Calu3 (cell line): ENCODE measurements at regions not wholly inside any gene's neighbourhood (a gene's known extent, or its start where the extent isn't known, plus 50 kb on each side); places are given as distances from the start of the nearest gene placed in this dataset.

Source experiments
- BruUV-seq: library from RNA; stranded (reverse); fragments of 400-500 nt; replicated peaks from 2 replicates; lab custom pipeline; 2021; lab: Mats Ljungman, UMichigan
- CTCF ChIA-PET: fragments of 300-600 bp; sonication (Branson Sonifier 250); formaldehyde crosslinking; loops from one replicate; lab custom pipeline; 2022; ENCODE audit warnings: antibody characterized with exemption; lab: Charles Lee
- DNase-seq: peaks from one replicate; pipeline ENCODE4 v3.0.0; 2022
- H3K27ac Mint-ChIP-seq: one replicate; pipeline ENCODE4 v1.8.0; 2022; ENCODE audit warnings: mixed read lengths; ENCODE audit not compliant: unreplicated experiment
- H3K27me3 Mint-ChIP-seq: one replicate; pipeline ENCODE4 v1.8.0; 2022; ENCODE audit warnings: mixed read lengths; ENCODE audit not compliant: unreplicated experiment
- H3K36me3 Mint-ChIP-seq: one replicate; pipeline ENCODE4 v1.8.0; 2022; ENCODE audit warnings: mild to moderate bottlenecking, moderate library complexity, mixed read lengths; ENCODE audit not compliant: insufficient read depth, unreplicated experiment
- H3K4me1 Mint-ChIP-seq: one replicate; pipeline ENCODE4 v1.8.0; 2022; ENCODE audit warnings: mild to moderate bottlenecking, low read depth, mixed read lengths; ENCODE audit not compliant: unreplicated experiment
- H3K4me3 Mint-ChIP-seq: one replicate; pipeline ENCODE4 v1.8.0; 2022; ENCODE audit warnings: mild to moderate bottlenecking, low read depth, moderate library complexity, mixed read lengths; ENCODE audit not compliant: unreplicated experiment
- H3K9me3 Mint-ChIP-seq: one replicate; pipeline ENCODE4 v1.8.0; 2022; ENCODE audit warnings: low read depth, mixed read lengths; ENCODE audit not compliant: unreplicated experiment
- intact Hi-C: fragments of 100-400 bp; cut with micrococcal nuclease; formaldehyde crosslinking; loops from one replicate; pipeline ENCODE4 v1.10.0; 2022; ENCODE audit not compliant: unreplicated experiment
- TF ChIP-seq, protein P1 (sequence below): fragments of 200-600 bp; IDR thresholded peaks from one replicate; pipeline ENCODE4 v1.8.0; 2022; ENCODE audit warnings: antibody characterized with exemption; ENCODE audit not compliant: unreplicated experiment

DNA sequence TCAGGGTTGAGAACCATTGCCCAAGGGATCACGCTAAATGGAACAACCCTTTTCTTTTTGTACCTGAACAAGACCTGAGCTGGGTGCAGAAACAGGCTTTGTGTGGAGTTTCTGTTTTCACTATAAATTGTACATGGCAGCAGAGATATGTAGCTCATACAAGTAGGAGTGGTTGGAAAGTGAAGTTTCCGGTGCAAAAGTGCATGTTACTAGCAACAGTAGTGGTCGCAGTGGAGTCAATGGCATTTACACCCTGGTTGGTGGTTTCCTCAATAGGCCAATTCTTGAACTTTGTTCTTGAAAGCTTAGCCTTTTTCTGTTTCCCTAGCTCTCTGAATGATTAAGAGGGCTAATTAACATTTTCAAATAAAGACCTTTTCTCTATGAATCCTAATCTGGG, 170.7 kb downstream of the NEBL start:
- Mint-ChIP-seq H3K27me3 (no peaks in the 10 kb centered on the region), H3K27ac (no peak overlapping the region), H3K9me3 (peaks cover 2% of the 10 kb centered on the region), H3K4me3 (no peak overlapping the region), H3K36me3 (no peaks in the 10 kb centered on the region), H3K4me1 (no peaks in the 10 kb centered on the region)
- no peak for DNase-seq
- TF ChIP-seq, protein P1, sequence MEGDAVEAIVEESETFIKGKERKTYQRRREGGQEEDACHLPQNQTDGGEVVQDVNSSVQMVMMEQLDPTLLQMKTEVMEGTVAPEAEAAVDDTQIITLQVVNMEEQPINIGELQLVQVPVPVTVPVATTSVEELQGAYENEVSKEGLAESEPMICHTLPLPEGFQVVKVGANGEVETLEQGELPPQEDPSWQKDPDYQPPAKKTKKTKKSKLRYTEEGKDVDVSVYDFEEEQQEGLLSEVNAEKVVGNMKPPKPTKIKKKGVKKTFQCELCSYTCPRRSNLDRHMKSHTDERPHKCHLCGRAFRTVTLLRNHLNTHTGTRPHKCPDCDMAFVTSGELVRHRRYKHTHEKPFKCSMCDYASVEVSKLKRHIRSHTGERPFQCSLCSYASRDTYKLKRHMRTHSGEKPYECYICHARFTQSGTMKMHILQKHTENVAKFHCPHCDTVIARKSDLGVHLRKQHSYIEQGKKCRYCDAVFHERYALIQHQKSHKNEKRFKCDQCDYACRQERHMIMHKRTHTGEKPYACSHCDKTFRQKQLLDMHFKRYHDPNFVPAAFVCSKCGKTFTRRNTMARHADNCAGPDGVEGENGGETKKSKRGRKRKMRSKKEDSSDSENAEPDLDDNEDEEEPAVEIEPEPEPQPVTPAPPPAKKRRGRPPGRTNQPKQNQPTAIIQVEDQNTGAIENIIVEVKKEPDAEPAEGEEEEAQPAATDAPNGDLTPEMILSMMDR = no peak
- BruUV-seq = no TSS peak
- CTCF ChIA-PET = no interaction called here
- intact Hi-C loops = no loop called here

DNA sequence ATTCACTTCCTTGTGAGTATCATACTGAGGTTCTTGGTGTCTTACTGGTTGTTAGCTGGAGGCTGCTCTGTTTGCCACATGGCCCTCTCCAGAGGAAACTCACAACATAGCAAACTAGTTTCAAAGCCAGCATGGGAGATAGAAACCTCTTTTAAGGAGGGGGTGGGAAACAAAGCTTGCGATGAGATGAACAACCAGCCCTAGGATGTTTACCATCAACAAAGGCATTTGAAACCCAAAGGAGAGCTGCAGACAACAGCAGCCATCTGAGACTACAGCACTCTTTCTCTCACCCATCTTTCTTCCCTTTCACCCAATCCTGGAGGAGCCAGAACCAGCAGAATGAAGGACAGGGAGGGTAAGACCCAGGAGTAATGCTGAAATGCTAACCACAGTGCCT, 182.1 kb downstream of the NEBL start:
- no TSS peak for BruUV-seq
- H3K27me3 Mint-ChIP-seq = no peaks in the 10 kb centered on the region
- intact Hi-C loops = no loop called here
- no peak overlapping the region for H3K27ac Mint-ChIP-seq
- H3K4me1 Mint-ChIP-seq = no peaks in the 10 kb centered on the region
- DNase-seq = no peak
- TF ChIP-seq, protein P1 = no peak
- peaks cover 9% of the 10 kb centered on the region for H3K9me3 Mint-ChIP-seq
- H3K4me3 Mint-ChIP-seq = no peak overlapping the region
- CTCF ChIA-PET = no interaction called here
- no peaks in the 10 kb centered on the region for H3K36me3 Mint-ChIP-seq

DNA sequence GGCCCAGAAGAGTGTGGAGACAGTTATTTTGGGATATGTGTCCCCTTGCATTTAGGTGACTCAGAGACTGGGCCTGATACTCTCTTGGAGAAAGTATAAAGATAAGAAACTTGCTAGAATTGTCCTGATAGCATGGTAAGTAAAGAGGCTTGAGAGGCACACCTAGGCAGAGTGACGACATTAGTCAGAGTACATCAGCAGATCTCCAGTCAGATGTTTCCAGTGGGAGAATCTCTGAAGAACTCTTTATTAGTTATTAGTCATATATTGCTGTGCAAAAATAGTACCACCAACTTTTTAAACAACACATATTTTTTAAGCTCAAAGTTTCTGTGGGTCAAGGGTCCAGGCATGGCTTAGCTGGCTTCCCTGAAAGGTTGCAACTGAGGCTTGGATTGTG, 182.6 kb downstream of the NEBL start:
- H3K9me3 Mint-ChIP-seq = peaks cover 9% of the 10 kb centered on the region
- no peak for DNase-seq
- H3K36me3 Mint-ChIP-seq = no peaks in the 10 kb centered on the region
- TF ChIP-seq, protein P1 = no peak
- H3K4me3 Mint-ChIP-seq = no peak overlapping the region
- H3K4me1 Mint-ChIP-seq = no peaks in the 10 kb centered on the region
- CTCF ChIA-PET = no interaction called here
- no peak overlapping the region for H3K27ac Mint-ChIP-seq
- BruUV-seq = no TSS peak
- intact Hi-C loops = no loop called here
- H3K27me3 Mint-ChIP-seq = no peaks in the 10 kb centered on the region

DNA sequence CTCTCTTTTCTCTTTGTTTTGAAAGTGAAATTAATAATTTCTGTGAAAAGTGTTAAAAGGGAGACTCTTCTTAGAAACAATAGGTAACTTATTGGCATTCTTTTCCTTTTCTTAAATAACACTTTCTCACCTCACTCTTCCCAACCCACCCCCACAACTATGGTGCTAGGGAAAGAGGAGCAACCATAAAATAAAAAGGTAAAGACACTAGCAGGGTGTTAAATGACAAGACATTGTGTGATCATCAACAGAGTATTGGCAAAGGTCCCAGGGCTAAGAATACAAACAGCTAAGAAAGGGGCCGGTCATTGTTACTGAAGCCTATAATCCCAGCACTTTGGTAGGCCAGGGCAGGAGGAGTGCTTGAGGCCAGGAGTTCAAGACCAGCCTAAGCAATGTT, 183.7 kb downstream of the NEBL start:
- H3K4me1 Mint-ChIP-seq = no peaks in the 10 kb centered on the region
- no peaks in the 10 kb centered on the region for H3K27me3 Mint-ChIP-seq
- DNase-seq = no peak
- CTCF ChIA-PET = interaction anchor here (0.7 kb wide), 1 partner anchor 1854 kb away, joined by 3 read pairs; no protein-coding TSS in a partner anchor
- H3K4me3 Mint-ChIP-seq = no peak overlapping the region
- H3K36me3 Mint-ChIP-seq = no peaks in the 10 kb centered on the region
- TF ChIP-seq, protein P1 = no peak
- no TSS peak for BruUV-seq
- peaks cover 9% of the 10 kb centered on the region for H3K9me3 Mint-ChIP-seq
- intact Hi-C loops = no loop called here
- H3K27ac Mint-ChIP-seq = no peak overlapping the region
